HL-60 (cell line): ENCODE measurements at regions not wholly inside any gene's neighbourhood (a gene's known extent, or its start where the extent isn't known, plus 50 kb on each side); places are given as distances from the start of the nearest gene placed in this dataset.

Source experiments
- CTCF ChIP-seq: IDR thresholded peaks from one replicate; pipeline ENCODE4 v1.5.1; 2011; ENCODE audit warnings: low read length, control low read depth, inconsistent platforms; ENCODE audit not compliant: insufficient read depth
- GABPA ChIP-seq: IDR thresholded peaks from 2 replicates; pipeline ENCODE4 v1.6.1; 2012; ENCODE audit warnings: low read depth
- POLR2AphosphoS5 ChIP-seq: IDR thresholded peaks from 2 replicates; pipeline ENCODE4 v1.6.1; 2012; ENCODE audit warnings: low read depth
- REST ChIP-seq: IDR thresholded peaks from 2 replicates; pipeline ENCODE4 v1.6.1; 2012; ENCODE audit warnings: low read depth; ENCODE audit not compliant: insufficient replicate concordance
- SPI1 ChIP-seq: IDR thresholded peaks from 2 replicates; pipeline ENCODE4 v1.6.1; 2012; ENCODE audit warnings: low read depth, mild to moderate bottlenecking, borderline replicate concordance

DNA sequence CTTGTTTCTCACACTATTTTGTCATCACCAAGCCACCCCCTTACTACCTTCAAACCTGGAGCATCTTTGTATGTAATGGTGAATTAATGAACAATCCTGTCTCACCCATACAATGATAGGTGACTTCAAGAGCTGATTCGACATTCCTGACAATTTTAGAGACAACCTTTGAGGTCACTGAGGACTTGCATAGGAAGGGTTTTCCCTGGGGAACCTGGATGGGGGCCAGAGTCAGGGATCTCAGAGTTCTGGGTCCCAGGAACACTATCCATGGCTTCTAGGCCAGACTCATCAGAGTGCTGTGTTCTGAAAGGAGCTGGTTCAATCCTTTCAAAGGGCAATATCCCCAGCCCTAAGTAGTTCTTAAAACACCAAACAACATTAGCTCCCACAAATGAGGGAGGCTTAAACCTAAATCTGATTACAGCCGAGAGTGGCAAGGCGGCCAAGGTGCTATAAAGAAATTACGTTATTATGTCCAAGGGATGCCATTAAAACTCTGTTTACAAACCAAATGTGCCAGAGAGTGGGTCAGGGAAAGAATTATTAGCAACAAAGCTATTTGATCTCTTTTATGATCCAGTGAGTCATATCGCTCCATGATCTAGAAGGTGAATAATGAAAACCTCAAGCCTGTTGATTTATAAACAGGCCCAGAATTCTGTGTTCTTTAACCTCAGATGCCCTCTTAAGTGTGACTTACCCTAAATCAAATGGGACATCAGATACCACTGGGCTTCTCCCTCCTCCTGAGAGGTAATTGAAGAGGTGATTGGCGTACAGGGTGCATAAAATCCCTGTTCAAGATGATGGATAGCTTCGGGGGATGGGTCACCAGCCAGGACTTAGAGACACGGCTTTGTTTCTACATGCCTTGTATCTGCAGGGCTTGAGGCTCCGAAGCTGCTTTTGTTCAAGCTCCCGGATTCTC lies 230.2 kb upstream of the TBX3 start:
- TF ChIP-seq CTCF (no peak), POLR2AphosphoS5 (no peak), GABPA (no peak), REST (no peak), SPI1 (no peak)
